Astrocyte (in vitro differentiated cells and primary cell): ENCODE measurements at regions not wholly inside any gene's neighbourhood (a gene's known extent, or its start where the extent isn't known, plus 50 kb on each side); places are given as distances from the start of the nearest gene placed in this dataset.
"Not testable (repeated sequence)": the region's sequence is repeated elsewhere in the genome, so short reads cannot be mapped to it uniquely, and the experiment has no call there.

ENCODE experiments used
- DNase-seq: peaks from one replicate; pipeline ENCODE4 v3.0.0-alpha.2; 2010; ENCODE audit warnings: low read depth
- FAIRE-seq: peaks from 2 replicates; lab custom pipeline; 2011; peaks lifted over from hg19 to GRCh38; lab: Jason Lieb, UNC
- H2AFZ ChIP-seq: 2 replicates; pipeline ENCODE4 v1.6.0; 2012; ENCODE audit warnings: low read depth, low read length, inconsistent platforms
- H3K27ac ChIP-seq: 2 replicates; pipeline ENCODE4 v1.5.1; 2011; ENCODE audit warnings: low read depth, low read length, inconsistent platforms
- H3K27me3 ChIP-seq: 2 replicates; pipeline ENCODE4 v1.6.0; 2011; ENCODE audit warnings: low read length, inconsistent platforms; ENCODE audit not compliant: insufficient read depth
- H3K36me3 ChIP-seq: 2 replicates; pipeline ENCODE4 v1.5.1; 2011; ENCODE audit warnings: low read length, inconsistent platforms; ENCODE audit not compliant: insufficient read depth
- H3K4me1 ChIP-seq: 2 replicates; pipeline ENCODE4 v1.5.1; 2011; ENCODE audit warnings: low read length, inconsistent platforms; ENCODE audit not compliant: insufficient read depth
- H3K4me2 ChIP-seq: 2 replicates; pipeline ENCODE4 v1.6.0; 2012; ENCODE audit warnings: low read length, inconsistent platforms
- H3K4me3 ChIP-seq: 2 replicates; pipeline ENCODE4 v1.5.1; 2011; ENCODE audit warnings: low read depth, mild to moderate bottlenecking, low read length, inconsistent platforms; ENCODE audit not compliant: insufficient read depth
- H3K79me2 ChIP-seq: 2 replicates; pipeline ENCODE4 v1.6.0; 2012; ENCODE audit warnings: mild to moderate bottlenecking, low read length, inconsistent platforms; ENCODE audit not compliant: insufficient read depth
- H3K9ac ChIP-seq: 2 replicates; pipeline ENCODE4 v1.6.0; 2012; ENCODE audit warnings: mild to moderate bottlenecking, low read length, inconsistent platforms
- H3K9me3 ChIP-seq: 2 replicates; pipeline ENCODE4 v1.5.1; 2012; ENCODE audit warnings: low read depth, mild to moderate bottlenecking, low read length, inconsistent platforms; ENCODE audit not compliant: insufficient read depth
- H4K20me1 ChIP-seq: 2 replicates; pipeline ENCODE4 v1.6.0; 2012; ENCODE audit warnings: low read length, inconsistent platforms; ENCODE audit not compliant: insufficient read depth
- H3K27ac Mint-ChIP-seq: one replicate; pipeline ENCODE4 v1.8.0; 2021; ENCODE audit warnings: mild to moderate bottlenecking, mixed read lengths; ENCODE audit not compliant: unreplicated experiment
- H3K27me3 Mint-ChIP-seq: one replicate; pipeline ENCODE4 v1.8.0; 2021; ENCODE audit warnings: low read depth, mixed read lengths; ENCODE audit not compliant: unreplicated experiment
- H3K36me3 Mint-ChIP-seq: one replicate; pipeline ENCODE4 v1.8.0; 2021; ENCODE audit warnings: low read depth, mixed read lengths; ENCODE audit not compliant: unreplicated experiment
- H3K4me1 Mint-ChIP-seq: one replicate; pipeline ENCODE4 v1.8.0; 2021; ENCODE audit warnings: low read depth, mixed read lengths; ENCODE audit not compliant: unreplicated experiment
- H3K4me3 Mint-ChIP-seq: one replicate; pipeline ENCODE4 v1.8.0; 2021; ENCODE audit warnings: mild to moderate bottlenecking, moderate library complexity, mixed read lengths; ENCODE audit not compliant: unreplicated experiment
- H3K9me3 Mint-ChIP-seq: one replicate; pipeline ENCODE4 v1.8.0; 2021; ENCODE audit warnings: mild to moderate bottlenecking, mixed read lengths; ENCODE audit not compliant: unreplicated experiment
- EZH2 ChIP-seq: IDR thresholded peaks from 2 replicates; pipeline ENCODE4 v1.6.1; 2012; ENCODE audit warnings: mild to moderate bottlenecking, low read length, inconsistent platforms; ENCODE audit not compliant: insufficient read depth
- TF ChIP-seq, protein P1 (sequence below): IDR thresholded peaks from 2 replicates; pipeline ENCODE4 v1.5.1; 2011; ENCODE audit warnings: low read depth, mild to moderate bottlenecking, inconsistent platforms, low read length, moderate library complexity; ENCODE audit not compliant: insufficient read depth

DNA sequence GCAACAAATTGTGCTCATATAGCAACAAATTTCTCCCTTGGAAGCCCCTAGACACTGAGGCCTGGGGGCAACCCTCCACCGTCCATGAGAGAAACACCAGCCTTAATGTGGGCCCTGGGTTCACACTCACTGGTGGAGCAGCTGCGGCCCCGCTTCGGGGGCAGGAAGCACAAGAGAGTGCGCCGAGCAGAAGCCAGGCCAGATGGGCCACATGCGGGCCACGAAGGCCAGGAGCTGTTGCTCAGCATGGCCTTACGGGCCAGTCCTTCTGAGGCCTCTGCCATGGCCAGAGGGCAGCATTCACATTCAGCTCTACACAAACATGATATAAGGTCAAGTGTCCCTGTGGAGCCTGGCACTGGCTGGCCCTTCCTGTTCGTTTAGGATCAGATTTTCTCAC, 60.0 kb upstream of the VIPR2 start:
- Mint-ChIP-seq H3K27ac (no peak overlapping the region), H3K4me3 (no peak overlapping the region), H3K27me3 (peaks cover 8% of the 10 kb centered on the region), H3K9me3 (peaks cover 14% of the 10 kb centered on the region), H3K36me3 (no peaks in the 10 kb centered on the region), H3K4me1 (no peaks in the 10 kb centered on the region)
- DNase-seq, result no peak
- Histone ChIP-seq H3K27ac (no peak overlapping the region), H2AFZ (no peak overlapping the region), H4K20me1 (no peaks in the 10 kb centered on the region), H3K4me3 (no peak overlapping the region), H3K9ac (no peak overlapping the region), H3K9me3 (peaks cover 6% of the 10 kb centered on the region), H3K36me3 (no peaks in the 10 kb centered on the region), H3K4me1 (no peaks in the 10 kb centered on the region), H3K27me3 (no peaks in the 10 kb centered on the region), H3K79me2 (no peaks in the 10 kb centered on the region), H3K4me2 (no peak overlapping the region)
- no peak for FAIRE-seq
- no peak for TF ChIP-seq EZH2
- TF ChIP-seq, protein P1, sequence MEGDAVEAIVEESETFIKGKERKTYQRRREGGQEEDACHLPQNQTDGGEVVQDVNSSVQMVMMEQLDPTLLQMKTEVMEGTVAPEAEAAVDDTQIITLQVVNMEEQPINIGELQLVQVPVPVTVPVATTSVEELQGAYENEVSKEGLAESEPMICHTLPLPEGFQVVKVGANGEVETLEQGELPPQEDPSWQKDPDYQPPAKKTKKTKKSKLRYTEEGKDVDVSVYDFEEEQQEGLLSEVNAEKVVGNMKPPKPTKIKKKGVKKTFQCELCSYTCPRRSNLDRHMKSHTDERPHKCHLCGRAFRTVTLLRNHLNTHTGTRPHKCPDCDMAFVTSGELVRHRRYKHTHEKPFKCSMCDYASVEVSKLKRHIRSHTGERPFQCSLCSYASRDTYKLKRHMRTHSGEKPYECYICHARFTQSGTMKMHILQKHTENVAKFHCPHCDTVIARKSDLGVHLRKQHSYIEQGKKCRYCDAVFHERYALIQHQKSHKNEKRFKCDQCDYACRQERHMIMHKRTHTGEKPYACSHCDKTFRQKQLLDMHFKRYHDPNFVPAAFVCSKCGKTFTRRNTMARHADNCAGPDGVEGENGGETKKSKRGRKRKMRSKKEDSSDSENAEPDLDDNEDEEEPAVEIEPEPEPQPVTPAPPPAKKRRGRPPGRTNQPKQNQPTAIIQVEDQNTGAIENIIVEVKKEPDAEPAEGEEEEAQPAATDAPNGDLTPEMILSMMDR, result no peak

DNA sequence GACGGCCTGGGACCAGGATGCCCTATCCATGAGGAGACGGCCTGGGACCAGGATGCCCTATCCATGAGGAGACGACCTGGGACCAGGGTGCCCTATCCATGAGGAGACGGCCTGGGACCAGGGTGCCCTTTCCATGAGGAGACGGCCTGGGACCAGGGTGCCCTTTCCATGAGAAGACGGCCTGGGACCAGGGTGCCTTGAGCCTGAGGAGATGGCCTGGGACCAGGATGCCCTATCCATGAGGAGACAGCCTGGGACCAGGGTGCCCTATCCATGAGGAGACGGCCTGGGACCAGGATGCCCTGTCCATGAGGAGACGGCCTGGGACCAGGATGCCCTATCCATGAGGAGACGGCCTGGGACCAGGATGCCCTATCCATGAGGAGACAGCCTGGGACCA, 58.6 kb upstream of the VIPR2 start:
- DNase-seq, H3K27me3 Mint-ChIP-seq, H3K27ac Mint-ChIP-seq: not testable (repeated sequence)

DNA sequence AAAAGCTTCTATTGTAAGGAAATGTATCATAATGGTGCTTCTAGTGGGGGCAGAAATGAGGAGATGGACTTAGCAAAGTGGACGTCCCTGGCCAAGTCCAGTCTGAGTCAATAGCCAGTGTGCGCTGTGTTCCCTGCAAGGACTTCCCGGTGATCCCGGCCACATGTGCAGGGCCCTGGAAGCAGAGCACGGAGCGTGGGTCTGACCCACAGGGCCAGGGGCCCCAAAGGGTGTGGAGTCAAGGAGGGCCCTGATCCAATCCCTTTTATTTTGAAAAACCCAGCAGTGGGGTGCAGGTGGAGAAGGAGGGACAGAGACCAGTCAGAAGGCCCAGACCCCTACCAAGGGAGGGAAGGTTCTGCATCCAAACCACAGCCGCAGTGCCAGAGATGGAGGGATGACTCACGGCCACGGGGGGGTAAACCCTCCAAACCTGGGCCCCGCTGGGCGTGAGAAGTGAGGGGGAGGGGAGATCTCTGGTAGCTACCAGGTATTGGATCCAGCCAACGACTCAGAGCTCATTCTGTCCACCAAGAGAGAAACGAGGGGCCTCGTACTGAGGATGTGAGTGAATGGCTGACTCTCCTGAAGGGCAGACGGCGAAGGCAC, 57.2 kb upstream of the VIPR2 start:
- no peak overlapping the region for H3K4me3 Mint-ChIP-seq
- Histone ChIP-seq H3K9ac (no peak overlapping the region), H3K4me2 (no peak overlapping the region), H3K27me3 (no peaks in the 10 kb centered on the region), H4K20me1 (no peaks in the 10 kb centered on the region), H3K79me2 (no peaks in the 10 kb centered on the region), H3K36me3 (no peaks in the 10 kb centered on the region), H3K9me3 (no peaks in the 10 kb centered on the region), H3K27ac (no peak overlapping the region), H3K4me1 (no peaks in the 10 kb centered on the region), H3K4me3 (no peak overlapping the region), H2AFZ (no peak overlapping the region)
- FAIRE-seq (no peak), DNase-seq (no peak)
- no peak overlapping the region for H3K27ac Mint-ChIP-seq
- H3K4me1 Mint-ChIP-seq, result no peaks in the 10 kb centered on the region
- peaks cover 14% of the 10 kb centered on the region for H3K9me3 Mint-ChIP-seq
- peaks cover 9% of the 10 kb centered on the region for H3K27me3 Mint-ChIP-seq
- TF ChIP-seq EZH2, result no peak
- no peaks in the 10 kb centered on the region for H3K36me3 Mint-ChIP-seq

More for the DNA sequence above, 58.6 kb upstream of the VIPR2 start:
- H3K4me1 Mint-ChIP-seq, H3K36me3 Mint-ChIP-seq, H3K9me3 ChIP-seq, H3K27ac ChIP-seq, H3K9ac ChIP-seq, H2AFZ ChIP-seq, FAIRE-seq, H3K4me1 ChIP-seq, H3K4me3 Mint-ChIP-seq, H3K79me2 ChIP-seq, H3K4me3 ChIP-seq, H3K36me3 ChIP-seq, H4K20me1 ChIP-seq, H3K4me2 ChIP-seq, H3K27me3 ChIP-seq: not testable (repeated sequence)
- peaks cover 14% of the 10 kb centered on the region for H3K9me3 Mint-ChIP-seq
